Fibroblast of mammary gland (primary cell): ENCODE measurements at regions not wholly inside any gene's neighbourhood (a gene's known extent, or its start where the extent isn't known, plus 50 kb on each side); places are given as distances from the start of the nearest gene placed in this dataset.

Source experiments
- DNase-seq: peaks from one replicate; pipeline ENCODE4 v3.0.0-alpha.2; 2010; ENCODE audit warnings: low read depth
- H3K4me3 ChIP-seq: 2 replicates; pipeline ENCODE4 v1.5.1; 2011; ENCODE audit warnings: low read depth, mild to moderate bottlenecking, low read length, moderate library complexity; ENCODE audit not compliant: control insufficient read depth
- CTCF ChIP-seq: conservative IDR thresholded peaks from 2 replicates; pipeline ENCODE4 v1.5.1; 2011; ENCODE audit warnings: low read depth, low read length, inconsistent platforms; ENCODE audit not compliant: control insufficient read depth, insufficient read depth

DNA sequence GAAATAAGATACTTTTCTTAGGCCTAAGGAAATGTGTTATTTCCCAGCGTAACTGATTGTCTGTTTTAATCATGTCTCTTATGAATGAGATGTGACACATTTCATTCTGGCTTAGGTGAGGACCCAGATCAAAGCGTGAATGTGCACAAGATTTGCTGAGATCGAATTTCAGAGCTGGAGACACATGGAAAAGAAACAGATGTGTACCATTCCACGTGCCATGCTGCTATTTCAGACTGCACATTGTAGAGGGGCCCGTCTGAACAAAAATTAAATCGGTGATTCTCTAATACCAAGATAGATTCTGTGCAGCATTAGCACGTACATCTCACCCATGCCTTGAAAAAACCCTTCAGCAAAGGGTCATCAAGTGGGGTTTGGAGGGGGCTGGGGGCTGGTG, 290.4 kb downstream of the AACS start:
- no peak for DNase-seq
- TF ChIP-seq CTCF = no peak
- no peak overlapping the region for H3K4me3 ChIP-seq

DNA sequence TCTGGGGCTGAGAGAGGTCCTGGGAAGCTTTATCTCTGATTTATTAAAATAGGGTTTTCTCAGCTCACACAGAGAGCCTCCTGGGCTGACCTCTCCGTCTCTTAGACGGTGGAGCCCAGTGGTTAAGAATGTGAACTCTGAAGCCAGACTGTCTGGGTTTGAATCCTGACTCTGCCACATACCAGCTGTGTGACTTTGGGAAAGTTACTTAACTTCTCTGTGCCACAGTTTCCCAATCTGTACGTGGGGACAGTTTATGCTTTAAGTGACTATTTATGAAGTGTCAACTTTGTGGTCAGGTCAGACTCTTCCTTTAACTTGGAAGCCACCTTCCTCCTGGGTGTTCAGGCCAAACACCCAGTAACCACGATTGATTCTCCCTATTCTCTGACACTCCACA, 290.9 kb downstream of the AACS start:
- no peak for TF ChIP-seq CTCF
- no peak for DNase-seq
- no peak overlapping the region for H3K4me3 ChIP-seq

- no peak for TF ChIP-seq CTCF
- no peak overlapping the region for H3K4me3 ChIP-seq
- DNase-seq = no peak
These were observed 292.3 kb downstream of the AACS start for GRCh38 chr12:125357561-125357960.

- no peak for DNase-seq
- TF ChIP-seq CTCF = no peak
- no peak overlapping the region for H3K4me3 ChIP-seq
These were observed 295.3 kb downstream of the AACS start for GRCh38 chr12:125360540-125360939.

GRCh38 chr12:125371033-125371432, 305.8 kb downstream of the AACS start:
- no peak for DNase-seq
- no peak for TF ChIP-seq CTCF
- no peak overlapping the region for H3K4me3 ChIP-seq

- no peak for TF ChIP-seq CTCF
- H3K4me3 ChIP-seq = no peak overlapping the region
- DNase-seq = no peak
These were observed 306.9 kb downstream of the AACS start for GRCh38 chr12:125372085-125372484.

GRCh38 chr12:125373375-125373774, 308.1 kb downstream of the AACS start:
- H3K4me3 ChIP-seq = no peak overlapping the region

More at GRCh38 chr12:125373375-125373774, 308.1 kb downstream of the AACS start:
- TF ChIP-seq CTCF = no peak
- no peak for DNase-seq
